GM23248 (cell line): ENCODE measurements at regions not wholly inside any gene's neighbourhood (a gene's known extent, or its start where the extent isn't known, plus 50 kb on each side); places are given as distances from the start of the nearest gene placed in this dataset.

Experiments
- EZH2 ChIP-seq: fragments of 200-600 bp; sonication (generic); IDR thresholded peaks from 2 replicates; pipeline ENCODE4 v1.6.1; 2018; ENCODE audit warnings: antibody characterized with exemption, mild to moderate bottlenecking; ENCODE audit not compliant: insufficient read depth, poor library complexity, severe bottlenecking
- EZH2phosphoT487 ChIP-seq: fragments of 200-600 bp; sonication (generic); IDR thresholded peaks from 2 replicates; pipeline ENCODE4 v1.6.1; 2018; ENCODE audit warnings: antibody characterized with exemption, moderate library complexity, mild to moderate bottlenecking, low read depth; ENCODE audit not compliant: insufficient read depth

GRCh38 chr7:82527851-82528250 lies 84.3 kb upstream of the CACNA2D1 start:
- TF ChIP-seq EZH2: no peak
- no peak for TF ChIP-seq EZH2phosphoT487
